ENCODE measurements at regions not wholly inside any gene's neighbourhood (a gene's known extent, or its start where the extent isn't known, plus 50 kb on each side); places are given as distances from the start of the nearest gene placed in this dataset.
"Not testable (repeated sequence)": the region's sequence is repeated elsewhere in the genome, so short reads cannot be mapped to it uniquely, and the experiment has no call there.

GRCh38 chr9:105114318-105114717 is 130.1 kb upstream of the SLC44A1 start:
- DNase-seq (ENCODE audit: low read depth) = no peak

- DNase-seq (ENCODE audit: low read depth) = peak; percentile 5
These were observed 129.3 kb upstream of the SLC44A1 start for GRCh38 chr9:105114964-105115728.

- DNase-seq (ENCODE audit: low read depth) = no peak
These were observed 128.2 kb upstream of the SLC44A1 start for GRCh38 chr9:105116052-105116868.

- no peak for DNase-seq (ENCODE audit: low read depth)
These were observed 127.2 kb upstream of the SLC44A1 start for GRCh38 chr9:105117234-105117633.

GRCh38 chr9:105118636-105119035 is 125.8 kb upstream of the SLC44A1 start:
- DNase-seq (ENCODE audit: low read depth) = no peak

GRCh38 chr9:105119156-105119555 is 125.3 kb upstream of the SLC44A1 start:
- DNase-seq (ENCODE audit: low read depth) = no peak

GRCh38 chr9:105121861-105122430 is 122.5 kb upstream of the SLC44A1 start:
- DNase-seq (ENCODE audit: low read depth) = no peak

GRCh38 chr9:105124598-105124997 is 119.9 kb upstream of the SLC44A1 start:
- DNase-seq (ENCODE audit: low read depth) = not testable (repeated sequence)

GRCh38 chr9:105126226-105126625 is 118.2 kb upstream of the SLC44A1 start:
- no peak for DNase-seq (ENCODE audit: low read depth)

- peak; percentile 58 for DNase-seq (ENCODE audit: low read depth)
These were observed 116.6 kb upstream of the SLC44A1 start for GRCh38 chr9:105127863-105128220.

GRCh38 chr9:105128908-105129600 is 115.4 kb upstream of the SLC44A1 start:
- no peak for DNase-seq (ENCODE audit: low read depth)

- no peak for DNase-seq (ENCODE audit: low read depth)
These were observed 114.7 kb upstream of the SLC44A1 start for GRCh38 chr9:105129731-105130130.

- DNase-seq (ENCODE audit: low read depth) = no peak
These were observed 112.5 kb upstream of the SLC44A1 start for GRCh38 chr9:105131981-105132380.

- DNase-seq (ENCODE audit: low read depth) = peak; percentile 71
These were observed 111.8 kb upstream of the SLC44A1 start for GRCh38 chr9:105132606-105133005.

- peak; percentile 86 for DNase-seq (ENCODE audit: low read depth)
These were observed 106.1 kb upstream of the SLC44A1 start for GRCh38 chr9:105138306-105138801.

- DNase-seq (ENCODE audit: low read depth) = no peak
These were observed 103.1 kb upstream of the SLC44A1 start for GRCh38 chr9:105141146-105141975.

- DNase-seq (ENCODE audit: low read depth) = no peak
These were observed 102.5 kb upstream of the SLC44A1 start for GRCh38 chr9:105141976-105142250.

- peak; percentile 41 for DNase-seq (ENCODE audit: low read depth)
These were observed 101.9 kb upstream of the SLC44A1 start for GRCh38 chr9:105142406-105143135.

- DNase-seq (ENCODE audit: low read depth) = no peak
These were observed 101.4 kb upstream of the SLC44A1 start for GRCh38 chr9:105143136-105143430.

- no peak for DNase-seq (ENCODE audit: low read depth)
These were observed 100.4 kb upstream of the SLC44A1 start for GRCh38 chr9:105144076-105144475.

GRCh38 chr9:105144841-105145240 is 99.6 kb upstream of the SLC44A1 start:
- no peak for DNase-seq (ENCODE audit: low read depth)

Measured in LHCN-M2 (cell line).